Mesothelial cell of epicardium (in vitro differentiated cells): ENCODE measurements at regions not wholly inside any gene's neighbourhood (a gene's known extent, or its start where the extent isn't known, plus 50 kb on each side); places are given as distances from the start of the nearest gene placed in this dataset.

Experiments used
- DNase-seq, 2 experiments: peaks; one replicate each; pipeline ENCODE4 v3.0.0; 2021; ENCODE audit warnings: low spot score in 2 of 2; ENCODE audit not compliant: unreplicated experiment in 2 of 2
- H3K27ac Mint-ChIP-seq: 2 replicates; pipeline ENCODE4 v1.8.0; 2021; ENCODE audit warnings: mixed read lengths
- H3K27me3 Mint-ChIP-seq: 2 replicates; pipeline ENCODE4 v1.8.0; 2021; ENCODE audit warnings: low read depth, mixed read lengths
- H3K36me3 Mint-ChIP-seq: 2 replicates; pipeline ENCODE4 v1.8.0; 2021; ENCODE audit warnings: mixed read lengths
- H3K4me1 Mint-ChIP-seq: 2 replicates; pipeline ENCODE4 v1.8.0; 2021; ENCODE audit warnings: mixed read lengths
- H3K4me3 Mint-ChIP-seq: 2 replicates; pipeline ENCODE4 v1.8.0; 2021; ENCODE audit warnings: mild to moderate bottlenecking, moderate library complexity, mixed read lengths
- H3K9me3 Mint-ChIP-seq: 2 replicates; pipeline ENCODE4 v1.8.0; 2021; ENCODE audit warnings: mixed read lengths
- TF ChIP-seq, protein P1 (sequence below): fragments of 200-600 bp; sonication (generic); IDR thresholded peaks from one replicate; pipeline ENCODE4 v1.5.0; 2021; ENCODE audit warnings: antibody characterized with exemption; ENCODE audit not compliant: unreplicated experiment

DNA sequence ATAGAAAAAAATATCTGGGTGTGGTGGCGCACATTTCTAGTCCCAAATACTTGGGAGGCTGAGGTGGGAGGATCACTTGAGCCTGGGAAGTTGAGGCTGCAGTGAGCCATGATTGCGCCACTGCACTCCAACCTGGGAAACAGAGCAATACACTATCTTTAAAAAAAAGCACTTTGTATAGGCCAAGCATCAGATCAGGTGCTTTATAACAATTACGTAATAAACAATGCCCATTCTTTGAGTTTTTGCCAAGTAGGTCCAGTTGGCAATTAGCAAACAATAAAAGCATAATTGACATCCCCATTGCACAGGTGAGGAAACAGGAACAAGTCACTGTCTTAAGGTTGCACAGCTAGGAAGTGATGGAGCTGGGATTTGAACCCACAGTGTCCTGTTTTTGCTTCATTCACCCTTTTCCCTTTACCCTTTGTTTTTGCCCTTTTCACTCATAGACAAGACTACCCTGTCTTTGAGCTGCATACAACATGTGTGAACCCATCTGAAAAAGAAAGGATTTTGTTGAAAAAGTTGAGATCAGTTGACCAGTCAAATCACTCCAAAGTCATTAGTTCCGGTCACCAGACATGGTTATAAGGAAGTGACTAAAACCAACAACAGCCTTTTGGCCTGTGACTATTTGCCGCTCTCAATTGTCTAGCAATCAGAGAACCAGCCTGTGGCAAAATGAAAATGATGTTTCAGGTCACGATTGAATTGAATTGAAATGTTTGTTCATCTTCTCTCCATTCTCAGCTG is 303.6 kb downstream of the TFAP2C start:
- DNase-seq: no peak
- H3K4me1 Mint-ChIP-seq: peaks cover 11% of the 10 kb centered on the region
- TF ChIP-seq, protein P1, sequence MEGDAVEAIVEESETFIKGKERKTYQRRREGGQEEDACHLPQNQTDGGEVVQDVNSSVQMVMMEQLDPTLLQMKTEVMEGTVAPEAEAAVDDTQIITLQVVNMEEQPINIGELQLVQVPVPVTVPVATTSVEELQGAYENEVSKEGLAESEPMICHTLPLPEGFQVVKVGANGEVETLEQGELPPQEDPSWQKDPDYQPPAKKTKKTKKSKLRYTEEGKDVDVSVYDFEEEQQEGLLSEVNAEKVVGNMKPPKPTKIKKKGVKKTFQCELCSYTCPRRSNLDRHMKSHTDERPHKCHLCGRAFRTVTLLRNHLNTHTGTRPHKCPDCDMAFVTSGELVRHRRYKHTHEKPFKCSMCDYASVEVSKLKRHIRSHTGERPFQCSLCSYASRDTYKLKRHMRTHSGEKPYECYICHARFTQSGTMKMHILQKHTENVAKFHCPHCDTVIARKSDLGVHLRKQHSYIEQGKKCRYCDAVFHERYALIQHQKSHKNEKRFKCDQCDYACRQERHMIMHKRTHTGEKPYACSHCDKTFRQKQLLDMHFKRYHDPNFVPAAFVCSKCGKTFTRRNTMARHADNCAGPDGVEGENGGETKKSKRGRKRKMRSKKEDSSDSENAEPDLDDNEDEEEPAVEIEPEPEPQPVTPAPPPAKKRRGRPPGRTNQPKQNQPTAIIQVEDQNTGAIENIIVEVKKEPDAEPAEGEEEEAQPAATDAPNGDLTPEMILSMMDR: no peak
- H3K4me3 Mint-ChIP-seq: no peak overlapping the region
- H3K27ac Mint-ChIP-seq: no peak overlapping the region
- no peaks in the 10 kb centered on the region for H3K36me3 Mint-ChIP-seq
- H3K27me3 Mint-ChIP-seq: peaks cover 24% of the 10 kb centered on the region
- H3K9me3 Mint-ChIP-seq: no peaks in the 10 kb centered on the region

DNA sequence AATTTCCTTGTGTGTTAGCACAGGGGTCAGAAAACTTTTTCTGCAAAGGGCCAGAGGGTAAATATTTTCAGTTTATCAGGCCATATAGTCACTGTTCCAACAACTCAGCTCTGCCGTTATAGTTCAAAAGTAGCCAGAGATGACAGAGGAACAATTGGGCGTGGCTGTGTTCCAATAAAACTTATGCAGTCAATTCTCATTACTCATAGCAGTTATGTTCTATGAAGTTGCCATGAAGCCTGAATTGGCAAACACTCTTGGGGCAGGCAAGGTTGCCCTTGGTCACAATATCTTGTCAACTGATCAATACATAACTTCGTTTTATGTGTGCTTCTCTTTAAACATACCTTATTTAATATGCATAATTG is 304.2 kb downstream of the TFAP2C start:
- Mint-ChIP-seq H3K27ac (no peak overlapping the region), H3K27me3 (peaks cover 19% of the 10 kb centered on the region)

DNA sequence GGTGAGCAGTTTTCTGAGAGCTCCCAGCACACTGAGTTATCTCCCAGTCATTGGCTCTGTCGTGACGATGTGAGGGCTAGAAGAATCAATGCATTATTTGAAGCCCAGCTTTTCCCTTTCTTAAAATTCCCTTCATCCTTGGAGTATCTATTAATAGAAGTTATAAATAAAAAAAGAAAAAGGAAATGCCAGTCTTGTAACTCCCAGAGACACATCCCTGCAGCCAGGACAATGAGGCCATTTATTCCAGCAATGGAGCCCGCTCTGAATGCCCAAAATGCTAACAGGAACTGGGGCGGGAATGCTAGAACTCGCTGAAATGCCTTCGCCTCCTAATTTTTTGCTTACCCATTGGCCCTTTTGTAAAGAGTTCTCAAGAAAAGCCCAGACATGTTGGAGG is 305.8 kb downstream of the TFAP2C start:
- peaks cover 4% of the 10 kb centered on the region for H3K27me3 Mint-ChIP-seq
- no peaks in the 10 kb centered on the region for H3K9me3 Mint-ChIP-seq
- no peak for DNase-seq
- H3K36me3 Mint-ChIP-seq: no peaks in the 10 kb centered on the region
- no peak overlapping the region for H3K4me3 Mint-ChIP-seq
- H3K4me1 Mint-ChIP-seq: peaks cover 1% of the 10 kb centered on the region
- no peak overlapping the region for H3K27ac Mint-ChIP-seq
- TF ChIP-seq, protein P1: no peak

More for the DNA sequence above, 304.2 kb downstream of the TFAP2C start:
- Mint-ChIP-seq H3K4me1 (peaks cover 11% of the 10 kb centered on the region), H3K36me3 (no peaks in the 10 kb centered on the region), H3K9me3 (no peaks in the 10 kb centered on the region), H3K4me3 (no peak overlapping the region)
- DNase-seq: no peak
- TF ChIP-seq, protein P1: no peak

DNA sequence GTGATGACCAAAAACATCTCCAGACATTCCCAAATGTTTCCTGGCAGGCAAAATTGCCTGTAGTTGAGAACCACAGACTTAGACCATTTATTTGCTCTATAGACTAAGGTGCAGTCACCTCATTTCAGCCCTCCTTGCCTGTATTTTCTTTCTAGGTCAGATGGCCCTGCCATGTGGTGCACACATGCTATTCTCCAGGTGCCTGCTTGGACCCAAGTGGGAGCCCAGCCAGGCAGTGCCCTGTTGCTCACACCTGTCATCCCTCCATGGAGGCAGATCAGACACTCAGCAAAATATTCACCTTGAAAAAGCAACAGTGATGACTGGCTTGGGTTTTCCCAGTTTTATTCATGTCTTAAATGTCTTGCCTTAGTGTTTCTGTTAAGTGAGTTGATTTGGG is 311.4 kb downstream of the TFAP2C start:
- no peaks in the 10 kb centered on the region for H3K27me3 Mint-ChIP-seq
- no peaks in the 10 kb centered on the region for H3K36me3 Mint-ChIP-seq
- peaks cover 10% of the 10 kb centered on the region for H3K4me1 Mint-ChIP-seq
- TF ChIP-seq, protein P1: no peak
- no peak overlapping the region for H3K4me3 Mint-ChIP-seq
- no peak overlapping the region for H3K27ac Mint-ChIP-seq
- H3K9me3 Mint-ChIP-seq: no peaks in the 10 kb centered on the region
- DNase-seq: no peak

DNA sequence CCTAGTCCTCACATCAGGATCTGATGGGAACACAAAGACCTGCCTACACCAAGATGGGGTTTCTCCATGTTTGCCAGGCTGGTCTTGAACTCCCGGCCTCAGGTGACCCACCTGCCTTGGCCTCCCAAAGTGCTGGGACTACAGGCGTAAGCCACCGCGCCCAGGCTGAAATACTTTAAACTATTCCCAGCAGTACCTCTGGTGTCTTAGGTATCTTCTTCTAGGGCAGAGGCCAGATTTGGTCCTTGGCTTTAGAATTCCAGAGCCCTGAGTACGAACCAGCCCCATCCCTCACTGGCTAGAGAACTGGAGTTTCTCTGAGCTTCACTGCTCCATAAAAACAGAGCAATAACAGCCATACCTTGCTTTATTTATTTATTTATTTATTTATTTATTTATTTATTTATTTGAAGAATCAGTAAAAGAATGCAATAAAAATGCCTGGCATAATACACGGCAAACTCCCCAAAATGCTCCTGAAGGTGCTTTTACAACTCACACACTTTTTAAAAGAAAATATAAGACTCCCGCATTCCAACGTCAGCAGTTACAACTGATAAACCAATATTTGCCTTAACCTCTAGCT is 312.1 kb downstream of the TFAP2C start:
- H3K36me3 Mint-ChIP-seq: no peaks in the 10 kb centered on the region
- peaks cover 10% of the 10 kb centered on the region for H3K4me1 Mint-ChIP-seq
- H3K27me3 Mint-ChIP-seq: peaks cover 3% of the 10 kb centered on the region
- TF ChIP-seq, protein P1: no peak
- no peak for DNase-seq
- H3K27ac Mint-ChIP-seq: peak overlapping the region; percentile 91
- no peaks in the 10 kb centered on the region for H3K9me3 Mint-ChIP-seq
- H3K4me3 Mint-ChIP-seq: no peak overlapping the region
